GM18505 (cell line): ENCODE measurements at regions not wholly inside any gene's neighbourhood (a gene's known extent, or its start where the extent isn't known, plus 50 kb on each side); places are given as distances from the start of the nearest gene placed in this dataset.

ENCODE experiments used
- ATAC-seq: cut with Tn5 transposase; IDR thresholded peaks from one replicate; pipeline ENCODE4 v1.9.1; 2021; ENCODE audit not compliant: unreplicated experiment
- POLR2A ChIP-seq: IDR thresholded peaks from 4 replicates; pipeline ENCODE4 v1.6.1; 2011; ENCODE audit warnings: borderline replicate concordance; ENCODE audit not compliant: insufficient read depth, insufficient read length; ENCODE audit errors: extremely low read depth

- ATAC-seq = no peak
- TF ChIP-seq POLR2A = no peak
Measured at GRCh38 chr1:224528900-224529299, 87.2 kb upstream of the CNIH3 start.

- no peak for TF ChIP-seq POLR2A
- ATAC-seq = no peak
Measured at GRCh38 chr1:224529844-224530243, 86.3 kb upstream of the CNIH3 start.

GRCh38 chr1:224533517-224533916 lies 82.6 kb upstream of the CNIH3 start:
- no peak for ATAC-seq
- TF ChIP-seq POLR2A = no peak

GRCh38 chr1:224534731-224535130 lies 81.4 kb upstream of the CNIH3 start:
- ATAC-seq = no peak
- TF ChIP-seq POLR2A = no peak

- ATAC-seq = no peak
- no peak for TF ChIP-seq POLR2A
Measured at GRCh38 chr1:224535641-224536040, 80.5 kb upstream of the CNIH3 start.

- no peak for ATAC-seq
- TF ChIP-seq POLR2A = no peak
Measured at GRCh38 chr1:224539971-224540370, 76.1 kb upstream of the CNIH3 start.

- TF ChIP-seq POLR2A = no peak
- no peak for ATAC-seq
Measured at GRCh38 chr1:224540535-224540934, 75.6 kb upstream of the CNIH3 start.

- ATAC-seq = no peak
- TF ChIP-seq POLR2A = no peak
Measured at GRCh38 chr1:224541072-224541790, 74.9 kb upstream of the CNIH3 start.

GRCh38 chr1:224541901-224542630 lies 74.1 kb upstream of the CNIH3 start:
- TF ChIP-seq POLR2A = no peak
- ATAC-seq = no peak

GRCh38 chr1:224542783-224543440 lies 73.2 kb upstream of the CNIH3 start:
- TF ChIP-seq POLR2A = no peak
- ATAC-seq = no peak

GRCh38 chr1:224543453-224543852 lies 72.7 kb upstream of the CNIH3 start:
- ATAC-seq = no peak
- TF ChIP-seq POLR2A = no peak

- TF ChIP-seq POLR2A = no peak
- ATAC-seq = no peak
Measured at GRCh38 chr1:224544346-224545110, 71.6 kb upstream of the CNIH3 start.

GRCh38 chr1:224545571-224545970 lies 70.5 kb upstream of the CNIH3 start:
- no peak for ATAC-seq
- no peak for TF ChIP-seq POLR2A
